ENCODE measurements at regions not wholly inside any gene's neighbourhood (a gene's known extent, or its start where the extent isn't known, plus 50 kb on each side); places are given as distances from the start of the nearest gene placed in this dataset.

DNA sequence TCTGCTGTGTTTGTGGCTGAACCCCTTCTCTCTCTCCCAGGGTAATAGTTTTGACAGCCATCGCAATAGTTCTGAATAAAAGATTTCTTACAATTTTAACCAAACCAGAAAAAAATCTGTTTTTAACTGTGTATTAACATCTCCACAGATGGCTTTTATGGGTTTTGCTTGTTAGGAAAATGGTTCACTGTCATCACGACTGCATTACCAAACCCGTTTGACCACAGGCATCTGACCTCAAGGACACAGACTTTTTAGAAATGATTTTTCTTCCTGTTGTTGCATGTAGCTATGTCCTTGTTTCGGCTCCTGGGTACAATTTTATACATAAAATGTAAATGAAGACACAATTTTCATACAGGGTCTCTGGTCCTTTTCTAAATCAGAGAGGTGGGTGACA lies 316.1 kb downstream of the IRX1 start:
- Mint-ChIP-seq H3K27ac (ENCODE audit: unreplicated experiment) (no peak overlapping the region), H3K4me1 (no peaks in the 10 kb centered on the region), H3K9me3 (peaks cover 3% of the 10 kb centered on the region), H3K27me3 (ENCODE audit: low read depth) (no peaks in the 10 kb centered on the region), H3K4me3 (no peak overlapping the region), H3K36me3 (ENCODE audit: low read depth) (no peaks in the 10 kb centered on the region)
- no peak for TF ChIP-seq CTCF (conservative IDR thresholded peaks at IDR 0.05)
- DNase-seq (ENCODE audit: low read depth, low spot score), result no peak

- no peak for TF ChIP-seq CTCF (conservative IDR thresholded peaks at IDR 0.05)
- DNase-seq (ENCODE audit: low read depth, low spot score), result no peak
- Mint-ChIP-seq H3K27ac (ENCODE audit: unreplicated experiment) (no peak overlapping the region), H3K27me3 (ENCODE audit: low read depth) (no peaks in the 10 kb centered on the region), H3K9me3 (peaks cover 5% of the 10 kb centered on the region), H3K36me3 (ENCODE audit: low read depth) (peaks cover 2% of the 10 kb centered on the region), H3K4me3 (no peak overlapping the region), H3K4me1 (no peaks in the 10 kb centered on the region)
Observed at GRCh38 chr5:3912790-3913189, 317.2 kb downstream of the IRX1 start.

GRCh38 chr5:3913279-3913678 lies 317.6 kb downstream of the IRX1 start:
- H3K4me1 Mint-ChIP-seq, result no peaks in the 10 kb centered on the region
- H3K27me3 Mint-ChIP-seq (ENCODE audit: low read depth), result no peaks in the 10 kb centered on the region
- DNase-seq (ENCODE audit: low read depth, low spot score), result no peak
- no peak for TF ChIP-seq CTCF (conservative IDR thresholded peaks at IDR 0.05)
- peaks cover 2% of the 10 kb centered on the region for H3K36me3 Mint-ChIP-seq (ENCODE audit: low read depth)
- no peak overlapping the region for H3K4me3 Mint-ChIP-seq
- peaks cover 5% of the 10 kb centered on the region for H3K9me3 Mint-ChIP-seq
- H3K27ac Mint-ChIP-seq (ENCODE audit: unreplicated experiment), result no peak overlapping the region

DNA sequence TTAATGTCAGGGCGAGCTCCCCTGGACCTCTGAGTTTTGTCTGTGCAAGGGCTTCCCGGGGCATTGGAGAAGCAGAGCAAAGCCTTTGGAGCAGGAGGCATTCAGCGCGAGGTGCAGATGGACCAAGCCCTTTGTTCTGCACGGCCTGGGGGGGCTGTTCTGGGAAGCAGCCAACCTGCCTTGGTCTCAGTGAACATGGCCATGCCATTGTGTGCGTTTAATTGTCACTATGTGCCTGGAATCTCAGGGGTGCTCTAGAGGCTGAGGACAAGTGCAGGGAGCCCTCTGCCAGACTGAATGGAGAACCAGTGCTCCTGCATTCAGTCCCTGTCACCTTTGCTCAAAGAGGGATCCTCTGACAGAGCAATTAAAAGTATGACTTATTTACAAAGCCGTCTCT lies 329.4 kb downstream of the IRX1 start:
- no peak for DNase-seq (ENCODE audit: low read depth, low spot score)
- H3K4me3 Mint-ChIP-seq, result no peak overlapping the region
- no peak overlapping the region for H3K27ac Mint-ChIP-seq (ENCODE audit: unreplicated experiment)
- no peaks in the 10 kb centered on the region for H3K36me3 Mint-ChIP-seq (ENCODE audit: low read depth)
- H3K4me1 Mint-ChIP-seq, result peaks cover 9% of the 10 kb centered on the region
- peaks cover 4% of the 10 kb centered on the region for H3K9me3 Mint-ChIP-seq
- TF ChIP-seq CTCF (conservative IDR thresholded peaks at IDR 0.05), result no peak
- peaks cover 4% of the 10 kb centered on the region for H3K27me3 Mint-ChIP-seq (ENCODE audit: low read depth)

- no peaks in the 10 kb centered on the region for H3K36me3 Mint-ChIP-seq (ENCODE audit: low read depth)
- H3K4me3 Mint-ChIP-seq, result no peak overlapping the region
- no peak for TF ChIP-seq CTCF (conservative IDR thresholded peaks at IDR 0.05)
- DNase-seq (ENCODE audit: low read depth, low spot score), result no peak
- H3K27me3 Mint-ChIP-seq (ENCODE audit: low read depth), result peaks cover 4% of the 10 kb centered on the region
- no peaks in the 10 kb centered on the region for H3K9me3 Mint-ChIP-seq
- no peak overlapping the region for H3K27ac Mint-ChIP-seq (ENCODE audit: unreplicated experiment)
- H3K4me1 Mint-ChIP-seq, result peaks cover 10% of the 10 kb centered on the region
Observed at GRCh38 chr5:3925935-3926334, 330.3 kb downstream of the IRX1 start.

GRCh38 chr5:3929799-3930198 lies 334.2 kb downstream of the IRX1 start:
- H3K4me1 Mint-ChIP-seq, result peaks cover 25% of the 10 kb centered on the region
- H3K27ac Mint-ChIP-seq (ENCODE audit: unreplicated experiment), result no peak overlapping the region
- DNase-seq (ENCODE audit: low read depth, low spot score), result no peak
- H3K9me3 Mint-ChIP-seq, result peaks cover 2% of the 10 kb centered on the region
- H3K4me3 Mint-ChIP-seq, result no peak overlapping the region
- peaks cover 2% of the 10 kb centered on the region for H3K36me3 Mint-ChIP-seq (ENCODE audit: low read depth)
- H3K27me3 Mint-ChIP-seq (ENCODE audit: low read depth), result peaks cover 4% of the 10 kb centered on the region
- TF ChIP-seq CTCF (conservative IDR thresholded peaks at IDR 0.05), result no peak

Measured in neural crest cell (in vitro differentiated cells).